ENCODE measurements at regions not wholly inside any gene's neighbourhood (a gene's known extent, or its start where the extent isn't known, plus 50 kb on each side); places are given as distances from the start of the nearest gene placed in this dataset.
A peak's percentile ranks its signal among the peaks of the same experiment; 100 is the strongest.
"Not testable (repeated sequence)": the region's sequence is repeated elsewhere in the genome, so short reads cannot be mapped to it uniquely, and the experiment has no call there.

DNA sequence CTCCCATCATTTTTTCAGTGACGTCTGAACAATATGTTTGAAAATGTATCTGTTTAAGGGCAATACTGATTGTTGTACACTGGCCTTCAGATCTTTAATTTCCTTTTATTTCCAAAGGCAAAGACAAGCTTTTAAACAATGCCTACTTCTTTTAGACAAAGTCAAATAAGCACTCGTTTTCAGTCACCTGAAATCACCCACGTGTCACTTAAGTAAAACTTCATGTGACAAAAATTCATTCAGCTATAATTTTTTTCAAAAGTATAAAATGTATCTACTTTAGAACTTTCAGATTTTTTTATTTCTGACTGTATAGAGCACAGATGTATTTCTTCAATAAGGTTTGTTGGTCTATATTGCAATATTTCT is 113.5 kb upstream of the BEND6 start:
- FAIRE-seq = peak; percentile 29

DNA sequence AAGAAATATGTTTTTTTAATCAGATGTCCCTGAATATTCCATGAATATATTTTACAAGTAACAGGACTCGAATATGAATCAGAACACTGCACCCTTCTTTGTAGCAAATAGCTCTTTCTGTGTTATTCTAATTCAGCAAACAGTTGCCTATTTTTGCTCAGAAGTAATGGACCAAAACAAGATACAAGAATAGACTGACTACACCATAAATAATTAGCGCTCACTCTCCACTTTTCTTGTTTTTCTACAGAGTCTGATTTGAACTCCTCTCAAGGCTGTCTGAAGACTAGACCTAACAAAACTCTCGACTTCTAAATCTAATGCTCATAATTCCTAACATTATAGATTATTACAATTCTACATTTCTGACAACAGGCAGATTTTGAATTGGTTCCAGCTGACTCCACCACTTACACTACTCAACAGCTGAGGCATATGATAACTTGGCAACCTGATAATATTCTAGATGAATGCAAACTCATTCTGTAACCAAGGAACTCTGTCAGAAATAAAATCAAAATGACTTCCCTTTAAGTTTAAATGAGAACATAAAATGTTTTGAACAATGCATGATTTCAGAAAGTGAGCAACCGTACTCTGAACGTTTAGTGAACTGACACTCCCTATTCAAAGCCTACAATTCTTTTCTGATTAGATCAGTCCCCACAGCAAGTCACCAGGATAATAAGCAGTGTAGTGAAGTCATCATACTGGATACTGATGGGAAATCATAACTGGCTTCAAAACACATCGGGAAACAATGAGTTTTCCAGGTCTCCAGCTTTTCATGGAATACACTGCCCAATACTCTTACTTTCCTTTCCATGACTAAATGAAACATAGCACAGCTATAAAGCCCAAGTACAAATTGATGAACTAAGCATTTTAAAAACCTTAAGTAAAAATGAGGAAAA is 114.2 kb upstream of the BEND6 start:
- DNase-seq (ENCODE audit: extremely low spot score, insufficient read length, low read depth) = no peak
- peak; percentile 59 for FAIRE-seq

More for the DNA sequence above, 113.5 kb upstream of the BEND6 start:
- DNase-seq (ENCODE audit: extremely low spot score, insufficient read length, low read depth) = no peak

DNA sequence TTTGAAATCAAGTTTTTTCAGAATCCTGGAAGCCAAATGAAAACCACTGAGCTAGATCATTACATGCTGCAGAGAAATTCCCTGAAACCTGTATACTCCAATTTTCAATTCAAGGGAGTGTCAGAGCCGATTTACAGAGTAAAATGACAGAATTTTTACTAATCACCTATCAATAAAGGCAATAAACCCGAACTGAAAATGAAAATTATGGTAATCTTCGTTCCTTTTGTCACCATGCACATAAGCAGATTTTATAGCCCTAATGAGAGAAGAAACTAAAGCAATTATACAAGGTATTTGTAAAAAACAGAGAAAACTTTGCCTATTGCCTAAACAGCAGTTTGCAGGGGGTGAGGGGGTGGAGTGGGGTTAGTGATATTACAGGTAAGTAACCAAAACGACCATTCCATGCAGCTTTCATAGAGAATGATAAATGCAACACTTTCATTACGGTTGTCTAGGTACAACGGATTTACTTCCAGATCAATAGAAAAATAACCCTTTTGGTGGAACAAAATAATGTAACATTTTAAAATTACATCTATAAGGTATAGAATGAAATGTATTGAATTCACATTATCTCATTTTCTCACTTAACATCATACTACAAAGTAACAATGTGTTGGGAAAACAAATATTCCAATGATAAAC is 115.2 kb upstream of the BEND6 start:
- no peak for FAIRE-seq
- DNase-seq (ENCODE audit: extremely low spot score, insufficient read length, low read depth) = no peak

DNA sequence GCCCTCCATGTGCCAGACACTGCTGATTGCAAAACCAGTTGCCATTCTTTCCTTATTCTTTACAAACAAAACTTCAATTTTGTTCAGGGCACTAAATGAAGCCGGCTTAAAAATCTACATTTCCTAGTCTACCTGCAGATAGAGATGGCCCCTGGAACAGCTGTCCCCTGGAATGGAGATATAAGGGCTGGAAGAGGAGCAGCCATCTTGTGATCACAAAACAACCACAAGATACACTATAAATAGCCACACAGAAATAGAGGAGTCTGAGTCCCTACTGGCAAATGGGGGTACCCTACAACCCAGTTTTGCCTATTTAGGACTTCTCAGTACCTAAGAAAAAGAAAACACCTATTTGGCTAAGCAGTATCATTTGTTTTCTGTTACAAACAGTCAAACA is 115.9 kb upstream of the BEND6 start:
- FAIRE-seq = no peak
- DNase-seq (ENCODE audit: extremely low spot score, insufficient read length, low read depth) = no peak

DNA sequence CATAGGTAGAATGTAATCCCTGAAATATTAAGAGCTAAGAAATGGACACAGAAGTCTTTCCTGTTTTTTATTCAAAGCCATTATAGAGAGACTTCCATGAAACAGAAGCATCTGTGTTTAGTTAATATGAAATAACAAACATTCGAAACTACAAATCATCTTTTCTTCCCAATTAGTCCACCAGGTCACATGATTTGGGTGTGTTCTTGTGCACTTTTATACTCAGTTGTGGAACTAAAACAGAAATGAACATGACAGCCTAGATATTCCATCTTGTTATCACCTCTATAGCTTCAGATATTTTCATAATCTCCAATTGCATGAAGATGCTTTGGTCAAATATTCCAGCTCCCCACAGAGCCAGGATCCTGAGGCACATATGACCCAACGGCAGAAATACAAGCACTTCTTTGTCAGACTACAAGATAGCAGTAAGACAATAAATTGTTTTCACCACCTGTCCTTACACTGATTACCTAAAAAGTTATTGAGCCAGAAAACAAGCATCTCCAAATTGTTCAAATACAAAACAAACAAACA is 116.8 kb upstream of the BEND6 start:
- DNase-seq (ENCODE audit: extremely low spot score, insufficient read length, low read depth) = no peak
- FAIRE-seq = no peak

DNA sequence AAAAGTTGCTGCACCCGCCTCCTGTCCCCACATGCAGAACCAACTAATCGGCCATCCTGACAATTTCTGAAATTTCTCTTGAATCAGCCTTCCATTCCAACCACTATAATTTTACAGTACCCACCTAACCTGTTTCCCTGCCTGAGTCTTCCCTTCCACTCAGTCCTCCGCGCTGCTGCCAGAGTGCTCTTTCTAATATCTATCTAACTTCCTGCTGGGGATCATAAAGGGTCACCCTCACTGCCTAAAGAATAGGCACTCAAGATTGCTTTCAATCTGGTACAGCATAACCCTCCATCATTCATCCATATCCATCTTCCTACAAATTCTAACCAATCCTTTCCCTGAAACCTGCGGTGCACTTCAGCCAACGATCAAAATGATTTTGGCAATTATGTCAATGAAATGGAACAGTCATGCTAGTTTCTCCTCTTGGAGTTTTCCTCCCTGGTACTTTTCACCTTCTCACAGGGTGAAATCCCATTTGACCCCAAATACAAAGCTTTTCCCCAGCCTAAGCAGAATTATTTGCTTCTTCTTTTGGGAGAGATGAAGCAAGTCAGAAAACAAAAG is 117.5 kb upstream of the BEND6 start:
- DNase-seq (ENCODE audit: extremely low spot score, insufficient read length, low read depth) = no peak
- no peak for FAIRE-seq

DNA sequence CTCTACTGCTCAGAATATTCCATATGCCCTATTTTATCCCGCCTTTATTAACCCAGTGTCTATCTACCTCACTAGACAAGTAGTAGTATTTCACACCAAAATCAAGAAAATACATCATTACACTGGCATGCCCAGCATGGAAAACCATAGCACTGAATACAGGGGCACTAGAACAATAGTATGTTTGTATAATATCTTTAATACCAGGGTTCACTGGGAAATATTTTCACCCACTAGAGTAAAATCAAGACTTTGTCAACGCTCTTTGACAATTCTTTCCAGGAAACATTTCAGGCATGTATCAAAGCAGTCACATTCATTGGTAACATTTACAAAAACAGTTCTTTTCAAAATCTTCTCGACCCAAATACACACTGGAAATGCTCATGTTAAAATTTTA is 119.3 kb upstream of the BEND6 start:
- DNase-seq (ENCODE audit: extremely low spot score, insufficient read length, low read depth) = no peak
- no peak for FAIRE-seq

DNA sequence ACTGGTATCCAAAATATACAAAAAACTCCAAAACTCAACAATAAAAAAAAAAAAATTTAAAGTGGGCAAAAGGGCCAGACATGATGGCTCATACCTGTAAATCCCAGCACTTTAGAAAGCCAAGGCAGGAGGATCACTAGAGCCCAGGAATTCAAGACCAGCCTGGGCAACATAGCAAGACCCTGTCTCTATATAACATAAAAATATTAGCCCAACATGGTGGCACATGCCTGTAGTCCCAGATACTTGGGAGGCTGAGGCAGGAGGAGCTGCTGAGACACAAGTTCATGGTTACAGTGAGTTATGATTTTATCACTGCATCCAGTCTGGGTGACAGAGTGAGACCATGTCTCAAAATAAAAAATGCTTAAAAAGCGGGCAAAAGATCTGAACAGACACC is 121.0 kb upstream of the BEND6 start:
- DNase-seq (ENCODE audit: extremely low spot score, insufficient read length, low read depth) (no peak), FAIRE-seq (no peak)

DNA sequence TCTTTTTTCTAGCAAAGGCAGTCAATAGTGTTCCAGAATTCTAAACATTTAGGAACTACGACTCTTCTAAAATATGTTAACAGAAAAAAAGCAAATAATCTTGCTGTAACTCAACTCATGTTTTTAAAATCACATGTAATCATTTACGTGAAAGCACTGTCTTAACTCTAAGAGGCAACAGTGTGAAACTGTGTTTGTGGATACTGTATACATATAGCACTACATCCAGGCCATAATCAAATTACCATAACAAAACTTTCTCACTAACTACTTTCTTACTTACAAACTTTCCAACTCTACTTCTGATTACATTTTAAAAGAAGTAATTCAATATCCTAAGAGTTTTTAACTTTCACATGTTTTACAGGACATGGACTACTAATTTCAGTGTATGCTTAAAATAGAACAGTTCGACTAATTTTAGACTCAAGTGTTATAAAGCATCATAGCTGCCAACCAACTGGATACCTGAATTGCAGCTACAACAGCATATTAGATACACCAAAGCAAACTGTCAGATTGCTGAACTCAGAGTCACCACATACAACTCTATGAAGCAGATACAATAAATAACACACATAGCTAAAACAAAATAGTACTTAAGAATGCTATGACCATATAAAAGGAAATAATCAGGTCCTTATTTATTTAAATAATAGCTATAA is 121.6 kb upstream of the BEND6 start:
- DNase-seq (ENCODE audit: extremely low spot score, insufficient read length, low read depth) (no peak), FAIRE-seq (no peak)

DNA sequence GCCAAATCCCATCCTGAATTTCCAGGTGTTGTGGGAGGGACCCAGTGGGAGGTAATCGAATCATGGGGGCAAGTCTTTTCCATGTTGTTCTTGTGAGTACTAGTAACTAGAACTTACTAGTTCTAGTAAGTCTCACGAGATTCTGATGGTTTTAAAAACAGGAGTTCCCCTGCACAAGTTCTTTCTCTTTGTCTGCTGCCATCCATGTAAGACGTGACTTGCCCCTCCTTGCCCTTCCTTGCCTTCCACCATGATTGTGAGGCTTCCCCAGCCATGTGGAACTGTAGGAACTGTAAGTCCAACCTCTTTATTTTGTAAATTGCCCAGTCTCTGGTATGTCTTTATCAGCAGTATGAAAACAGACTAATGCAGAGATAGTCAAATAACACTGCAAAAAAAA is 122.7 kb upstream of the BEND6 start:
- DNase-seq (ENCODE audit: extremely low spot score, insufficient read length, low read depth) (no peak), FAIRE-seq (no peak)

DNA sequence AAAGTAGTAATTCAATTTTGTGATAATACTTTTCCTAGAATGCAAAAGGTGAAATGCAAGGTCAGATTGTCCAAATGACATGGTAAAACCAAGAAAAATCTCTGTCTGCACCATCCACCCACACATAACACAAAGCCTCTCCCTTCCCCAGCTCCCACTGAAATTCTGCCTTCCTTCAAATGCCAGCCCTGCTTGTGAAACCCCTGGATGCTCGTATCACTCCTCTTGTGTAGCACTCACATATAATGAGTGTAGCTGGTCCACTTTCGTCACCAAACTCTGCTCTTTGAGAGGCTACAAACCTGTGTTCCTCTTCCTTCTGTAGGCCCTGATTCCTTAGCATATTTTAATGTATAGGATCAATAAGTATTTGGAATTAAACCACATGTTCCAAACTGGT is 123.6 kb upstream of the BEND6 start:
- FAIRE-seq = peak; percentile 45

DNA sequence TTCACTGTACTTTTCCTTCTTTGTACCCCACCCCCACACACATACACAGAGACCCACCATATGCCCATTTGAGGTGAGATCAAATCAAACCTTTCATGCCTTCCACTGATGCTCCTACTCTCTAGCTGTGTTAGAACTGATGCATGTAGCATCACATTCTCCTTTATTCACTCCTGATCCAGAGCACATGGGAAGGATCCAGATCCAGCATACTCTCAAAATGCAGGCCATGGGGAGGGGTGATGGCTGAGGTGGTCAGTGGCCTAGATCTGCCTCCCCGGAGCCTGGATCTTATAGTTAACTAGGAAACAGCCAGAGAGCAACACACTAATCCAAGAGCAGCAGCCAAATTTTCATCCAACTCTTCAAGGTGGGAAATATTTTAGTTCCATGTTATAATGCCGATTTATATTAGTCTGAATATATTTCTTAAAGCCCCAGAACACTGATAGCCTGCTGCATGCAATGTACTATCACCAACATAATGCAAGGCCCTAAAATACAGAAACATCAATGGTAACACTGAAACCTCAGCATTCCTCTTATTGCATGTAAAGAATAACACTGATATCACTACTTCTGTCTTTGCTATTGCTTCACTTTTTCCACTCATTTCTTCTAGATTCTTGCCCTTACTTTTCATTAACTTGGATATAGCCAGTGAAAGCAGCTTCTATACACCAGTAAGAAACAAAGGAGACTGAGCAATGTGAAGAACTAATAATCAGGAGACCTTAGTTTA is 126.8 kb upstream of the BEND6 start:
- DNase-seq (ENCODE audit: extremely low spot score, insufficient read length, low read depth) (no peak), FAIRE-seq (no peak)

More for the DNA sequence above, 123.6 kb upstream of the BEND6 start:
- DNase-seq (ENCODE audit: extremely low spot score, insufficient read length, low read depth) = no peak

DNA sequence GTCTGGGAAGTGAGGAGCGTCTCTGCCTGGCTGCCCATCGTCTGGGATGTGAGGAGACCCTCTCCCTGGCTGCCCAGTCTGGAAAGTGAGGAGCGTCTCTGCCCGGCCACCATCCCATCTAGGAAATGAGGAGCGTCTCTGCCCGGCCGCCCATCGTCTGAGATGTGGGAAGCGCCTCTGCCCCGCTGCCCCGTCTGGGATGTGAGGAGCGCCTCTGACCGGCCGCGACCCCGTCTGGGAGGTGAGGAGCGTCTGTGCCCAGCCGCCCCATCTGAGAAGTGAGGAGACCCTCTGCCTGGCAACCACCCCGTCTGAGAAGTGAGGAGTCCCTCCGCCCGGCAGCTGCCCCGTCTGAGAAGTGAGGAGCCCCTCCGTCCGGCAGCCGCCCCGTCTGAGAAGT is 130.5 kb upstream of the BEND6 start:
- DNase-seq (ENCODE audit: extremely low spot score, insufficient read length, low read depth); FAIRE-seq: not testable (repeated sequence)

DNA sequence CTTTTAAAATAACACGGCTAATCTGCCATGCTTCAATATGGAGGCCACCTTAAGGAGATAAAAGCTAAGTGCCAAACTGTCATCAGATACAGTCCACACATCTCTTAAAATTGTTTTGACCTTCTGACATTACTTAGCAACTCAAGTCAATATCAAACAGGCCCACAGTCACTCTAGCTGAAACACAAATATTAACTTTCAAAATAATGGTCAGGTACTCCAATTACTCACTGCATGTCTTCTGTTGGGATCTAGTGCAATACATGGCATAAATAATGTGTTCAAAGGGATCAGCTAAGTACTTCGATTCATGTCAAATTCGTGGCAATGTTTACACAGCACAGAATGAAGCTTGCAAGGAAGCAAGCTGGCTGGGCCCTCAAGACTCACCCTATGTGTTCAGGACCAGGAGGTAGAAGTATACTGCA is 133.9 kb upstream of the BEND6 start:
- DNase-seq (ENCODE audit: extremely low spot score, insufficient read length, low read depth) (no peak), FAIRE-seq (no peak)

DNA sequence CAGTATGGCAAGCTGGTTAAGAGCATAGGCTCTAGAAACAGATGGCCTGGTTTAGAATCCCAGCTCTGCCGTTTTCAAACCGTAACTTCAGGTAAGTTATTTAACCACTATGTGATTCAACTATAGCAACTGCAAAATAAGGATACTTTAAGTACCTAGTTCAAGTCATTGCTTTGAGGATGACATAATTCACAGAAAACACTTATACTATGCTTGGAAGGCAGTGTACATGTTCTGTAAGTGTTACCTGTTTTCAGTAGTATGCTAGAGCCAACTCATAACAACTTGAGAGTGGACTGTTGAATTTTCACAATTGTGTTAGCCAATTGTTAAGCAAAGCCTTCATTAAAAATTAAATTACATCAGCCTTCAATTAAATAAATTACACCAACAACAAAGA is 134.8 kb upstream of the BEND6 start:
- FAIRE-seq = peak; percentile 67
- DNase-seq (ENCODE audit: extremely low spot score, insufficient read length, low read depth) = no peak

DNA sequence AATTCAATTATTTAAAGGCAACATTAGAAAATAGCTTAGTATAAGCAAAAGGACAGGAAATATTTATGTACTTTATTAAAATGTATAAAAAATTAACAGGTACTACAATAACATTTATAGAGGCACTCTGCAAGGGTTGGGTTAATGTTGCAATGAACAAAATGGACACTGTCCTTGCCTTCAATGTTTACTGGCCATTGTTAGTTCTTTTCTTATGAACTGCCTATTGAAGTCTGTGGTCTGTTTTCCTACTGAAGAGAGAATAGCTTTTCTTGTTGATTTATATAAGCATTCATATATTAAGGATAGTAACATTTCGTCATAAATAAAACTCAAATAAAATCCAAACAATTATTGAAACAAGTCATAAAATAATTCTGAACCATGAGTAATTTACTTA is 135.3 kb upstream of the BEND6 start:
- FAIRE-seq (no peak), DNase-seq (ENCODE audit: extremely low spot score, insufficient read length, low read depth) (no peak)

DNA sequence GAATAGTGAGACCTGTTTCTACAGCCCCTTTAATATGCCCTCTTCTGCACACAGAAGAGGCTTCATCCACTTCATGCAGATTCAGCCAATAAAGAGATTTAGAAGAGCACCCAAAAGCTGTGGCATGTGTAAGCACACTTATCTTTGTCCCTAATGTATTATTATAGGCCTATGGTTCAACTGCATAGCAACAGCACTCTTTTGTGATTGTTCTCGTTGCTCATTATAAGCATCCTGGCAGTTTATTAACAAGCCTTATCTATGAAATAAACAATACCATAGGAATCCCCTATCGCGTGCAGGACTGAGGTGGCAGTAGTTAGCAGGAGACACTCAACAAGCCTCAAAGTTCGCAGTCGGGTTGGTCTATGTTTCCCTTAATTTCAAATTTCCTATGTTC is 138.5 kb upstream of the BEND6 start:
- DNase-seq (ENCODE audit: extremely low spot score, insufficient read length, low read depth) = no peak
- no peak for FAIRE-seq

DNA sequence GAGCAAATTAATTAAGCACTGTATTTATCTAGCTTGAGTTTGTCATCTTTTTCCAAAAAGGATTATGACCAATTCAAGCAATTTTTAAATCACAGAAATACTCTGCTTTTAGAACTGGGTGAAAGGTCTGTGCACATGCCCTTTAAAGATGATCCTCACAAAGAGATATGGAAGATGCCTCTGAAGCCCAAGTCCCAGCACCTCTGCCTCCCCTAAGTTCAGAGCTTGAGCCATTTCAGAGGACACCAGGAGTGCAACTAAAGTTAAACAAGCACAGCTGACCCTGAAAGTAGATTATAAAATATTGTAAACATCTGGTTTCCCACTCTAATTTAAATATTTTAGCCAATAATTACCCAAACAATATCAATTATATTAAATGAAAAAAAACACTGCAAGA is 139.5 kb upstream of the BEND6 start:
- no peak for FAIRE-seq

DNA sequence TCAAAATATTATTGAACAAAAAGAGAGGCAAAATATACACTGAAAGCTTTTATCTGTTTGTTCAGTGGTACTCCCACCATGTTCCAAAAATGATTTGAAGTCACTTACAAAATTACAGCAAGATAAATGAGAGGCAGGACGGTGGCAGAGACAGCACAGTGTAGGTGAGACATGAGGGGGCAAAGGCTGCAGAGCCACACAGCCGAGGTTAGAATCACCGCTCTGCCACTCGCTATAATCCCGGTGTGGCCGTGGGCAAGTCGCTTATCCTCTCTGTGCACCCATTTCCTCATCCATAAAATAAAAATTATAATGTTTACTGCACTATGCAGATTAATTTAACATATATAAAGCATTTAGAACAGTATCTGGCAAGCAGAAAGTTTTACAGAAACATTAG is 140.1 kb upstream of the BEND6 start:
- FAIRE-seq = no peak
- DNase-seq (ENCODE audit: extremely low spot score, insufficient read length, low read depth) = no peak

More for the DNA sequence above, 139.5 kb upstream of the BEND6 start:
- no peak for DNase-seq (ENCODE audit: extremely low spot score, insufficient read length, low read depth)

DNA sequence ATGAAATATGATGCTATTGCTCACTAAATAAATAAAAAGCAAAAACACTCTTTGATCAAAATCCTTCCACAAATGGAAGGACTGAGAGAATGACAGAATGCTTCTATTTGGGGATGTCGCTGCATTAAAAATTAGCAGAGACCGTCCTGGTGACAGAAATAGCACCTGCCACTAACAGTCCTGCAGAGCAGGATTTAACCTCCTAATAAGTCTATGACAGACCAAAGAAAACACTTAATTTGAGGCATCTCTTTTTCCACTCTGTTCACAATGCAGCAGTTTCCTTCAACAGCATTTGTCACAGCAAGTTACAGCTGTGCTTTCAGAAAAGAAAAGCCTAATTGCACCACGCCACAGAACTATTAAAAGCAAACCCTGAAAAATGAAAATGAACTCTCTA is 140.6 kb upstream of the BEND6 start:
- DNase-seq (ENCODE audit: extremely low spot score, insufficient read length, low read depth) (no peak), FAIRE-seq (peak; percentile 56)

Data from GM18507 (cell line).